GM19395 (cell line): ENCODE measurements at regions not wholly inside any gene's neighbourhood (a gene's known extent, or its start where the extent isn't known, plus 50 kb on each side); places are given as distances from the start of the nearest gene placed in this dataset.
A peak's percentile ranks its signal among the peaks of the same experiment; 100 is the strongest.

Source experiments
- ATAC-seq: cut with Tn5 transposase; IDR thresholded peaks from one replicate; pipeline ENCODE4 v1.9.1; 2021; ENCODE audit warnings: mild to moderate bottlenecking, moderate library complexity; ENCODE audit not compliant: unreplicated experiment

GRCh38 chr9:118029425-118029824, 325.2 kb downstream of the TLR4 start:
- no peak for ATAC-seq

GRCh38 chr9:118034701-118035100, 330.5 kb downstream of the TLR4 start:
- no peak for ATAC-seq

- ATAC-seq: no peak
These were observed 334.5 kb downstream of the TLR4 start for GRCh38 chr9:118038713-118039112.

GRCh38 chr9:118058227-118058626, 354.0 kb downstream of the TLR4 start:
- no peak for ATAC-seq

GRCh38 chr9:118059484-118060278, 355.5 kb downstream of the TLR4 start:
- no peak for ATAC-seq

GRCh38 chr9:118083161-118083560, 379.0 kb downstream of the TLR4 start:
- ATAC-seq: no peak

- ATAC-seq: peak; percentile 67
These were observed 383.9 kb downstream of the TLR4 start for GRCh38 chr9:118088090-118088489.

- no peak for ATAC-seq
These were observed 387.0 kb downstream of the TLR4 start for GRCh38 chr9:118091226-118091625.

GRCh38 chr9:118091711-118092500, 387.7 kb downstream of the TLR4 start:
- ATAC-seq: no peak

GRCh38 chr9:118094387-118094786, 390.2 kb downstream of the TLR4 start:
- no peak for ATAC-seq

- ATAC-seq: no peak
These were observed 396.6 kb downstream of the TLR4 start for GRCh38 chr9:118100529-118101419.

- ATAC-seq: no peak
These were observed 400.2 kb downstream of the TLR4 start for GRCh38 chr9:118104363-118104762.

- ATAC-seq: no peak
These were observed 404.8 kb downstream of the TLR4 start for GRCh38 chr9:118108971-118109370.

- ATAC-seq: no peak
These were observed 405.3 kb downstream of the TLR4 start for GRCh38 chr9:118109542-118109941.

- no peak for ATAC-seq
These were observed 417.2 kb downstream of the TLR4 start for GRCh38 chr9:118121361-118121760.

GRCh38 chr9:118128313-118128712, 424.1 kb downstream of the TLR4 start:
- ATAC-seq: no peak

- no peak for ATAC-seq
These were observed 425.3 kb downstream of the TLR4 start for GRCh38 chr9:118129541-118129940.

GRCh38 chr9:118148990-118149389, 444.8 kb downstream of the TLR4 start:
- no peak for ATAC-seq

- no peak for ATAC-seq
These were observed 452.6 kb downstream of the TLR4 start for GRCh38 chr9:118156846-118157245.

GRCh38 chr9:118162716-118163115, 458.5 kb downstream of the TLR4 start:
- no peak for ATAC-seq

GRCh38 chr9:118163751-118164150, 459.5 kb downstream of the TLR4 start:
- ATAC-seq: no peak
